ENCODE measurements at regions not wholly inside any gene's neighbourhood (a gene's known extent, or its start where the extent isn't known, plus 50 kb on each side); places are given as distances from the start of the nearest gene placed in this dataset.

GRCh38 chr7:17118412-17118811 is 180.0 kb upstream of the AHR start:
- TF ChIP-seq CTCF (IDR thresholded peaks at IDR 0.05) (no peak), POLR2A (IDR thresholded peaks at IDR 0.05) (no peak)

Measured in thyroid gland (tissue), 4 donors.